ENCODE measurements at regions not wholly inside any gene's neighbourhood (a gene's known extent, or its start where the extent isn't known, plus 50 kb on each side); places are given as distances from the start of the nearest gene placed in this dataset.

DNA sequence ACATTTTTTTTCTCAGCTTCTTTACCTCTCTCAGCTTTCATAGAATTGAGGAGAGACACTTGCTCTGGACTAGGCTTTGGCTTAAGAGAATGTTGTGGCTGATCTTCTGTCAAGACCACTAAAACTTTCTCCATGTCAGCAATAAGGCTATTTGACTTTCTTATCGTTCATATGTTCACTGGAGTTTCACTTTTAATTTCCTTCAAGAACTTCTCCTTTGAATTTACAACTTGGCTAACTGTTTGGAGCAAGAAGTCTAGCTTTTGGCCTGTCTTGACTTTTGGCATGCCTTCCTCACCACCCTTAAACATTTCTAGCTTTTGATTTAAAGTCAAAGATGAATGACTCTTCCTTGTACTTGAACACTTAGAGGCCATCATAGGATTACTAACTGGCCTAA lies 104.4 kb upstream of the SLC39A10 start:
- POLR2A ChIA-PET, result no interaction called here
- TF ChIP-seq TCF7L2 (IDR thresholded peaks at IDR 0.05; ENCODE audit: borderline replicate concordance, extremely low read depth, insufficient read depth, insufficient read length) (no peak), ELF1 (IDR thresholded peaks at IDR 0.05; ENCODE audit: borderline replicate concordance, low read depth) (no peak), JUND (IDR thresholded peaks at IDR 0.05) (no peak), FOSL1 (IDR thresholded peaks at IDR 0.05; ENCODE audit: low read depth) (no peak), CEBPB (IDR thresholded peaks at IDR 0.05; ENCODE audit: low read depth) (no peak), RAD21 (IDR thresholded peaks at IDR 0.05; ENCODE audit: low read depth) (no peak), YY1 (IDR thresholded peaks at IDR 0.05; ENCODE audit: extremely low read depth, insufficient replicate concordance, low read depth, low read length) (no peak), EZH2 (IDR thresholded peaks at IDR 0.05) (no peak), REST (IDR thresholded peaks at IDR 0.05; ENCODE audit: low read depth) (no peak), ZFX (IDR thresholded peaks at IDR 0.05) (no peak), CBX3 (IDR thresholded peaks at IDR 0.05; ENCODE audit: low read depth) (no peak), ZNF274 (IDR thresholded peaks at IDR 0.05; ENCODE audit: low read depth, low read length) (no peak)
- TF ChIP-seq, protein P1, sequence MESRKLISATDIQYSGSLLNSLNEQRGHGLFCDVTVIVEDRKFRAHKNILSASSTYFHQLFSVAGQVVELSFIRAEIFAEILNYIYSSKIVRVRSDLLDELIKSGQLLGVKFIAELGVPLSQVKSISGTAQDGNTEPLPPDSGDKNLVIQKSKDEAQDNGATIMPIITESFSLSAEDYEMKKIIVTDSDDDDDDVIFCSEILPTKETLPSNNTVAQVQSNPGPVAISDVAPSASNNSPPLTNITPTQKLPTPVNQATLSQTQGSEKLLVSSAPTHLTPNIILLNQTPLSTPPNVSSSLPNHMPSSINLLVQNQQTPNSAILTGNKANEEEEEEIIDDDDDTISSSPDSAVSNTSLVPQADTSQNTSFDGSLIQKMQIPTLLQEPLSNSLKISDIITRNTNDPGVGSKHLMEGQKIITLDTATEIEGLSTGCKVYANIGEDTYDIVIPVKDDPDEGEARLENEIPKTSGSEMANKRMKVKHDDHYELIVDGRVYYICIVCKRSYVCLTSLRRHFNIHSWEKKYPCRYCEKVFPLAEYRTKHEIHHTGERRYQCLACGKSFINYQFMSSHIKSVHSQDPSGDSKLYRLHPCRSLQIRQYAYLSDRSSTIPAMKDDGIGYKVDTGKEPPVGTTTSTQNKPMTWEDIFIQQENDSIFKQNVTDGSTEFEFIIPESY (IDR thresholded peaks at IDR 0.05; ENCODE audit: extremely low read depth, insufficient replicate concordance, low read length), result no peak
- TF ChIP-seq, protein P2, sequence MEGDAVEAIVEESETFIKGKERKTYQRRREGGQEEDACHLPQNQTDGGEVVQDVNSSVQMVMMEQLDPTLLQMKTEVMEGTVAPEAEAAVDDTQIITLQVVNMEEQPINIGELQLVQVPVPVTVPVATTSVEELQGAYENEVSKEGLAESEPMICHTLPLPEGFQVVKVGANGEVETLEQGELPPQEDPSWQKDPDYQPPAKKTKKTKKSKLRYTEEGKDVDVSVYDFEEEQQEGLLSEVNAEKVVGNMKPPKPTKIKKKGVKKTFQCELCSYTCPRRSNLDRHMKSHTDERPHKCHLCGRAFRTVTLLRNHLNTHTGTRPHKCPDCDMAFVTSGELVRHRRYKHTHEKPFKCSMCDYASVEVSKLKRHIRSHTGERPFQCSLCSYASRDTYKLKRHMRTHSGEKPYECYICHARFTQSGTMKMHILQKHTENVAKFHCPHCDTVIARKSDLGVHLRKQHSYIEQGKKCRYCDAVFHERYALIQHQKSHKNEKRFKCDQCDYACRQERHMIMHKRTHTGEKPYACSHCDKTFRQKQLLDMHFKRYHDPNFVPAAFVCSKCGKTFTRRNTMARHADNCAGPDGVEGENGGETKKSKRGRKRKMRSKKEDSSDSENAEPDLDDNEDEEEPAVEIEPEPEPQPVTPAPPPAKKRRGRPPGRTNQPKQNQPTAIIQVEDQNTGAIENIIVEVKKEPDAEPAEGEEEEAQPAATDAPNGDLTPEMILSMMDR (IDR thresholded peaks at IDR 0.05 in 2 of 3, conservative IDR thresholded peaks at IDR 0.05 in 1 of 3; ENCODE audit: borderline replicate concordance in 1 of 3, insufficient read depth in 1 of 3, low read depth in 2 of 3, low read length in 2 of 3), result no peak
- TF ChIP-seq, protein P3, sequence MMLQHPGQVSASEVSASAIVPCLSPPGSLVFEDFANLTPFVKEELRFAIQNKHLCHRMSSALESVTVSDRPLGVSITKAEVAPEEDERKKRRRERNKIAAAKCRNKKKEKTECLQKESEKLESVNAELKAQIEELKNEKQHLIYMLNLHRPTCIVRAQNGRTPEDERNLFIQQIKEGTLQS (IDR thresholded peaks at IDR 0.05), result no peak
- no peak overlapping the region for H3K27ac ChIP-seq (ENCODE audit: low read depth, low read length)
- CTCF ChIA-PET, result no interaction called here
- no peak overlapping the region for H3K4me2 ChIP-seq (ENCODE audit: low read length)
- H3K9ac ChIP-seq (ENCODE audit: low read length), result no peak overlapping the region
- BruUV-seq (replicated peaks), result no TSS peak
- H3K9me2 ChIP-seq (ENCODE audit: insufficient read depth), result no peaks in the 10 kb centered on the region
- H3K4me3 ChIP-seq (replicated peaks in 1 of 2; ENCODE audit: low read depth in 1 of 2, low read length in 2 of 2), result no peak overlapping the region
- intact Hi-C loops (cut with micrococcal nuclease), result no loop called here
- H3K9me3 ChIP-seq (ENCODE audit: control insufficient read depth in 1 of 2, insufficient read depth in 1 of 2, low read depth in 1 of 2, low read length in 2 of 2), result no peaks in the 10 kb centered on the region
- ATAC-seq (no peak), DNase-seq (ENCODE audit: low read depth, low spot score) (no peak)
- H3K36me3 ChIP-seq (ENCODE audit: control insufficient read depth in 1 of 2, insufficient read depth in 2 of 2, low read length in 2 of 2), result no peaks in the 10 kb centered on the region
- no peaks in the 10 kb centered on the region for H3K79me2 ChIP-seq (ENCODE audit: insufficient read depth, low read length)
- RAD21 ChIA-PET (ENCODE audit: low non-redundant PET in 1 of 2, low total read pairs in 2 of 2, uncharacterized antibody in 2 of 2, unreplicated experiment in 2 of 2), result no interaction called here
- no peaks in the 10 kb centered on the region for H3K4me1 ChIP-seq (ENCODE audit: control insufficient read depth in 1 of 2, insufficient read depth in 2 of 2, low read length in 2 of 2)
- H2AFZ ChIP-seq (ENCODE audit: low read depth, low read length, poor library complexity, severe bottlenecking), result no peak overlapping the region
- H3K27me3 ChIP-seq (ENCODE audit: insufficient read depth, low read length), result no peaks in the 10 kb centered on the region
- H4K20me1 ChIP-seq (ENCODE audit: insufficient read depth), result no peaks in the 10 kb centered on the region

Measured in HCT116 (cell line).